ENCODE measurements at regions not wholly inside any gene's neighbourhood (a gene's known extent, or its start where the extent isn't known, plus 50 kb on each side); places are given as distances from the start of the nearest gene placed in this dataset.
"Not testable (repeated sequence)": the region's sequence is repeated elsewhere in the genome, so short reads cannot be mapped to it uniquely, and the experiment has no call there.

- no peak for DNase-seq
These were observed 265.2 kb downstream of the KCNRG start for GRCh38 chr13:50280441-50280937.

- no peak for DNase-seq
These were observed 266.8 kb downstream of the KCNRG start for GRCh38 chr13:50282016-50282415.

- DNase-seq = no peak
These were observed 267.8 kb downstream of the KCNRG start for GRCh38 chr13:50283017-50283416.

- DNase-seq = no peak
These were observed 269.3 kb downstream of the KCNRG start for GRCh38 chr13:50284540-50284939.

- DNase-seq = no peak
These were observed 270.0 kb downstream of the KCNRG start for GRCh38 chr13:50285283-50285682.

- no peak for DNase-seq
These were observed 271.1 kb downstream of the KCNRG start for GRCh38 chr13:50286324-50286723.

- no peak for DNase-seq
These were observed 274.9 kb downstream of the KCNRG start for GRCh38 chr13:50290186-50290585.

GRCh38 chr13:50291611-50292010 is 276.4 kb downstream of the KCNRG start:
- DNase-seq = no peak

GRCh38 chr13:50292081-50292480 is 276.8 kb downstream of the KCNRG start:
- DNase-seq = no peak

- not testable (repeated sequence) for DNase-seq
These were observed 279.2 kb downstream of the KCNRG start for GRCh38 chr13:50294425-50294824.

- no peak for DNase-seq
These were observed 284.5 kb downstream of the KCNRG start for GRCh38 chr13:50299546-50300249.

GRCh38 chr13:50303963-50304721 is 288.9 kb downstream of the KCNRG start:
- no peak for DNase-seq

- DNase-seq = no peak
These were observed 290.9 kb downstream of the KCNRG start for GRCh38 chr13:50306156-50306555.

GRCh38 chr13:50309318-50309717 is 294.1 kb downstream of the KCNRG start:
- DNase-seq = no peak

- DNase-seq = no peak
These were observed 294.8 kb downstream of the KCNRG start for GRCh38 chr13:50309882-50310594.

GRCh38 chr13:50310734-50311133 is 295.5 kb downstream of the KCNRG start:
- DNase-seq = no peak

GRCh38 chr13:50318887-50319286 is 303.6 kb downstream of the KCNRG start:
- no peak for DNase-seq

- peak; percentile 8 for DNase-seq
These were observed 304.5 kb downstream of the KCNRG start for GRCh38 chr13:50319635-50320255.

- DNase-seq = no peak
These were observed 305.1 kb downstream of the KCNRG start for GRCh38 chr13:50320271-50320862.

GRCh38 chr13:50322006-50322405 is 306.8 kb downstream of the KCNRG start:
- no peak for DNase-seq

- DNase-seq = no peak
These were observed 308.3 kb downstream of the KCNRG start for GRCh38 chr13:50323440-50324065.

- no peak for DNase-seq
These were observed 311.0 kb downstream of the KCNRG start for GRCh38 chr13:50326271-50326670.
